PC-9 (cell line): ENCODE measurements at regions not wholly inside any gene's neighbourhood (a gene's known extent, or its start where the extent isn't known, plus 50 kb on each side); places are given as distances from the start of the nearest gene placed in this dataset.

Experiments
- BruUV-seq: library from RNA; stranded (reverse); fragments of 400-500 nt; replicated peaks from 2 replicates; lab custom pipeline; 2021; lab: Mats Ljungman, UMichigan
- CTCF ChIA-PET: fragments of 300-600 bp; sonication (Branson Sonifier 250); formaldehyde crosslinking; loops from one replicate; lab custom pipeline; 2022; ENCODE audit warnings: antibody characterized with exemption; lab: Charles Lee
- POLR2A ChIA-PET: fragments of 300-600 bp; sonication (Branson Sonifier 250); formaldehyde crosslinking; loops from one replicate; lab custom pipeline; 2022; ENCODE audit warnings: antibody characterized with exemption; ENCODE audit not compliant: unreplicated experiment; lab: Charles Lee
- DNase-seq, 2 experiments: peaks; one replicate each; pipeline versions ENCODE4 v3.0.0 to v3.0.0-alpha.2; 2015 to 2022; ENCODE audit warnings: mixed read lengths in 1 of 2
- H2AFZ ChIP-seq: fragments of 200-600 bp; sonication (generic); 2 replicates; pipeline ENCODE4 v1.8.1; 2017; ENCODE audit warnings: antibody characterized with exemption
- H3F3A ChIP-seq: fragments of 200-600 bp; sonication (generic); 2 replicates; pipeline ENCODE4 v1.8.1; 2017; ENCODE audit warnings: antibody characterized with exemption, mild to moderate bottlenecking, low read depth; ENCODE audit not compliant: insufficient read depth
- H3K27ac ChIP-seq: fragments of 200-600 bp; sonication (generic); 2 replicates; pipeline ENCODE4 v1.6.1; 2016; ENCODE audit warnings: mixed run types
- H3K27me3 ChIP-seq: fragments of 200-600 bp; sonication (generic); 2 replicates; pipeline ENCODE4 v1.6.1; 2016; ENCODE audit warnings: low read depth, mixed run types; ENCODE audit not compliant: insufficient read depth
- H3K36me3 ChIP-seq: fragments of 200-600 bp; sonication (generic); 2 replicates; pipeline ENCODE4 v1.6.1; 2016; ENCODE audit warnings: low read depth, mixed run types
- H3K4me1 ChIP-seq: fragments of 200-600 bp; sonication (generic); replicated peaks from 2 replicates; pipeline ENCODE4 v1.6.1; 2016; ENCODE audit warnings: mixed run types; ENCODE audit not compliant: insufficient read depth
- H3K4me2 ChIP-seq: fragments of 200-600 bp; sonication (generic); 2 replicates; pipeline ENCODE4 v1.6.1; 2017; ENCODE audit warnings: mixed run types
- H3K4me3 ChIP-seq: fragments of 200-600 bp; sonication (generic); 2 replicates; pipeline ENCODE4 v1.6.1; 2016; ENCODE audit warnings: mixed run types
- H3K79me2 ChIP-seq: fragments of 200-600 bp; sonication (generic); 2 replicates; pipeline ENCODE4 v1.6.1; 2017; ENCODE audit warnings: low read depth, mixed run types
- H3K9me2 ChIP-seq: fragments of 200-600 bp; sonication (generic); 2 replicates; pipeline ENCODE4 v1.8.1; 2017; ENCODE audit warnings: mild to moderate bottlenecking; ENCODE audit not compliant: insufficient read depth
- H3K9me3 ChIP-seq: fragments of 200-600 bp; sonication (generic); 2 replicates; pipeline ENCODE4 v1.8.1; 2016; ENCODE audit warnings: low read depth; ENCODE audit not compliant: insufficient read depth
- H4K20me1 ChIP-seq: fragments of 200-600 bp; sonication (generic); 2 replicates; pipeline ENCODE4 v1.8.1; 2017; ENCODE audit not compliant: insufficient read depth
- EZH2 ChIP-seq: fragments of 200-600 bp; sonication (generic); IDR thresholded peaks from 2 replicates; pipeline ENCODE4 v1.8.0; 2017; ENCODE audit warnings: antibody characterized with exemption, low read depth
- intact Hi-C: fragments of 100-400 bp; cut with micrococcal nuclease; formaldehyde crosslinking; loops from one replicate; pipeline ENCODE4 v1.10.0; 2022; ENCODE audit not compliant: unreplicated experiment
- TF ChIP-seq, protein P1 (sequence below): fragments of 200-600 bp; sonication (generic); conservative IDR thresholded peaks from 2 replicates; pipeline ENCODE4 v1.6.1; 2017; ENCODE audit warnings: mixed run types, antibody characterized with exemption, mild to moderate bottlenecking, moderate library complexity

DNA sequence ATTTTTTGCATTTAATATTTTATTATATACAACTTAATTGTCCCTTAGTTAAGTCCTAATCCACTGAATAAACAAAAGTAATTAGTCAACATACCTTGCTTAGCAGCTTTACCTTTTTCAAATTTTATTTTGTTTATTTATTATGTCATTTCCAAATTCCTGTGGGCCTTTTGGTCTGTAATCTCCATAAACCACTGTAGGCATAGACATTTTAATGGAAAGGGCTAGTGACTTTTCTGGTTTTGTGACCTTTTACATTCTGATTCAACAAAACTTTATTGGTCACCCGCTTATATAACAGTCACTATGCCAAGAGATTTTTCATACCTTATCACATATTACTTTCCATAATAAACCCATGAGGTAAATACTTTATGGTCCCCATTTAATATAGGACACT, 181.3 kb upstream of the PRPS1L1 start:
- BruUV-seq, result no TSS peak
- Histone ChIP-seq H3K9me3 (peaks cover 3% of the 10 kb centered on the region; the same call in 1 of the 2 replicates), H3K27ac (no peak overlapping the region), H3F3A (no peaks in the 10 kb centered on the region), H3K9me2 (no peaks in the 10 kb centered on the region), H3K4me1 (no peaks in the 10 kb centered on the region), H3K27me3 (no peaks in the 10 kb centered on the region), H4K20me1 (no peaks in the 10 kb centered on the region), H2AFZ (no peak overlapping the region), H3K4me2 (no peak overlapping the region), H3K79me2 (no peaks in the 10 kb centered on the region), H3K36me3 (no peaks in the 10 kb centered on the region), H3K4me3 (no peak overlapping the region)
- POLR2A ChIA-PET, result no interaction called here
- intact Hi-C loops, result no loop called here
- TF ChIP-seq, protein P1, sequence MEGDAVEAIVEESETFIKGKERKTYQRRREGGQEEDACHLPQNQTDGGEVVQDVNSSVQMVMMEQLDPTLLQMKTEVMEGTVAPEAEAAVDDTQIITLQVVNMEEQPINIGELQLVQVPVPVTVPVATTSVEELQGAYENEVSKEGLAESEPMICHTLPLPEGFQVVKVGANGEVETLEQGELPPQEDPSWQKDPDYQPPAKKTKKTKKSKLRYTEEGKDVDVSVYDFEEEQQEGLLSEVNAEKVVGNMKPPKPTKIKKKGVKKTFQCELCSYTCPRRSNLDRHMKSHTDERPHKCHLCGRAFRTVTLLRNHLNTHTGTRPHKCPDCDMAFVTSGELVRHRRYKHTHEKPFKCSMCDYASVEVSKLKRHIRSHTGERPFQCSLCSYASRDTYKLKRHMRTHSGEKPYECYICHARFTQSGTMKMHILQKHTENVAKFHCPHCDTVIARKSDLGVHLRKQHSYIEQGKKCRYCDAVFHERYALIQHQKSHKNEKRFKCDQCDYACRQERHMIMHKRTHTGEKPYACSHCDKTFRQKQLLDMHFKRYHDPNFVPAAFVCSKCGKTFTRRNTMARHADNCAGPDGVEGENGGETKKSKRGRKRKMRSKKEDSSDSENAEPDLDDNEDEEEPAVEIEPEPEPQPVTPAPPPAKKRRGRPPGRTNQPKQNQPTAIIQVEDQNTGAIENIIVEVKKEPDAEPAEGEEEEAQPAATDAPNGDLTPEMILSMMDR, result no peak
- TF ChIP-seq EZH2, result no peak
- CTCF ChIA-PET, result interaction anchor here (0.6 to 0.7 kb wide), 2 partner anchors 32 to 112 kb away, joined by 3 to 9 read pairs; no protein-coding TSS in a partner anchor
- peak in 1 of 2 experiments; percentile 53 for DNase-seq

DNA sequence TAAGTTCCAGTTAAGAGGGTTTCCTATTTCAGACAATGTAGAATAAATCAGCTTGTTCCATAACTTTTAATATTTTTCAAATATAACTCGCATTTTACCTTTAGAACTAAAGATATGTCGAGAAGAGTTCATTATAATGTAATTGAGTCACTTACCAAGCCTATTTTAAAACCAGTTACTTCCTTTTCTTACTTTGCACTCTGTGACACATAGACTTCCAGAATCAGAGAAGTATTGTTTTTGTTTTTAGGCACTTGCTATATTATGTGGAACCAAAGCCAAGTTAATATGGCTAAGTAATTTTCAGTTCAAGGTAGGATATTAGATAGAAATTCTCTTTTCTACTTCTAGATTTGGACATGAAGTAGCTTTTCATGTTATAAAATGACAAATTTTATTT, 182.7 kb upstream of the PRPS1L1 start:
- Histone ChIP-seq H3K4me3 (no peak overlapping the region), H3K9me3 (peaks cover 3% of the 10 kb centered on the region; the same call in 1 of the 2 replicates), H2AFZ (no peak overlapping the region), H3K4me1 (no peaks in the 10 kb centered on the region), H3F3A (no peaks in the 10 kb centered on the region), H3K79me2 (no peaks in the 10 kb centered on the region), H3K27ac (no peak overlapping the region), H4K20me1 (no peaks in the 10 kb centered on the region), H3K4me2 (no peak overlapping the region), H3K27me3 (no peaks in the 10 kb centered on the region), H3K36me3 (no peaks in the 10 kb centered on the region), H3K9me2 (no peaks in the 10 kb centered on the region)
- no peak for TF ChIP-seq EZH2
- TF ChIP-seq, protein P1, result no peak
- no peak for DNase-seq
- ChIA-PET CTCF (no interaction called here), POLR2A (interaction anchor here (0.8 kb wide), 1 partner anchor 44 kb away, joined by 3 read pairs; no protein-coding TSS in a partner anchor)
- intact Hi-C loops, result no loop called here
- no TSS peak for BruUV-seq

DNA sequence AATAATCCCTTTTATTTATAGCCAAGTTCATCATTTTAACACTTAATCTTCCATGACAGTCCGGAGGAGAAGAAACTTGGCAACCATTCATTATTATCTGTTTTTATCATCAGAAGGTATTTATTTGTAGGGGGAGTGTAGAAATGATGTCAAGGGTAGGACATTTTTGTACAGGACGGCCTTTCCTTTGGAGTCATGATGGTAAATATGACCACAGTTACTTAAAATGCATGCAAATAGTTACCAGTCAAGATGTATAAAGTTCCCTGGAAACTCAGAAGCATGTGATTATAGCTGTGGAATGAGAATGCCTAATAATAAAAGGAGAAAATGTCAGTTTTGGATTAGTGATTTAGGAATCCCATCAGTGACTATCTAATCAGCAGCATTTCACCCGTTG, 183.1 kb upstream of the PRPS1L1 start:
- Histone ChIP-seq H3K9me3 (peaks cover 3% of the 10 kb centered on the region; the same call in 1 of the 2 replicates), H3F3A (no peaks in the 10 kb centered on the region), H3K27me3 (no peaks in the 10 kb centered on the region), H3K9me2 (no peaks in the 10 kb centered on the region), H3K4me1 (no peaks in the 10 kb centered on the region), H3K36me3 (no peaks in the 10 kb centered on the region), H3K79me2 (no peaks in the 10 kb centered on the region), H3K4me2 (no peak overlapping the region), H2AFZ (no peak overlapping the region), H4K20me1 (no peaks in the 10 kb centered on the region), H3K4me3 (no peak overlapping the region), H3K27ac (no peak overlapping the region)
- intact Hi-C loops, result no loop called here
- no TSS peak for BruUV-seq
- ChIA-PET POLR2A (interaction anchor here (0.6 to 0.8 kb wide), 2 partner anchors 44 to 191 kb away, joined by 3 read pairs; no protein-coding TSS in a partner anchor), CTCF (no interaction called here)
- TF ChIP-seq, protein P1, result no peak
- no peak for TF ChIP-seq EZH2
- DNase-seq, result no peak
